Endodermal cell (in vitro differentiated cells): ENCODE measurements at regions not wholly inside any gene's neighbourhood (a gene's known extent, or its start where the extent isn't known, plus 50 kb on each side); places are given as distances from the start of the nearest gene placed in this dataset.

ENCODE experiments used
- DNase-seq: peaks from one replicate; pipeline ENCODE4 v3.0.0-alpha.2; 2017
- H3K27ac ChIP-seq: 2 replicates; pipeline ENCODE4 v1.5.1; 2013; ENCODE audit warnings: mild to moderate bottlenecking, low read depth, low read length, moderate library complexity
- H3K27me3 ChIP-seq: 2 replicates; pipeline ENCODE4 v1.6.1; 2013; ENCODE audit warnings: mild to moderate bottlenecking, low read length, moderate library complexity; ENCODE audit not compliant: insufficient read depth, control insufficient read depth, poor library complexity, severe bottlenecking
- H3K36me3 ChIP-seq: 2 replicates; pipeline ENCODE4 v1.7.0; 2013; ENCODE audit warnings: mild to moderate bottlenecking, low read length, moderate library complexity; ENCODE audit not compliant: control insufficient read depth, insufficient read depth
- H3K4me1 ChIP-seq: one replicate; pipeline ENCODE4 v1.7.0; 2013; ENCODE audit warnings: low read length; ENCODE audit not compliant: control insufficient read depth, insufficient read depth
- H3K4me3 ChIP-seq: 2 replicates; pipeline ENCODE4 v1.5.1; 2013; ENCODE audit warnings: mild to moderate bottlenecking, low read length, moderate library complexity
- H3K9ac ChIP-seq: 2 replicates; pipeline ENCODE4 v1.6.1; 2013; ENCODE audit warnings: mild to moderate bottlenecking, low read length, moderate library complexity; ENCODE audit not compliant: poor library complexity, severe bottlenecking; ENCODE audit errors: extremely low read depth
- H3K9me3 ChIP-seq: 2 replicates; pipeline ENCODE4 v1.6.1; 2013; ENCODE audit warnings: mild to moderate bottlenecking, low read length, moderate library complexity; ENCODE audit not compliant: control insufficient read depth
- H3K27ac Mint-ChIP-seq: 2 replicates; pipeline ENCODE4 v1.8.0; 2020; ENCODE audit warnings: mixed read lengths
- H3K27me3 Mint-ChIP-seq: 2 replicates; pipeline ENCODE4 v1.8.0; 2021; ENCODE audit warnings: mild to moderate bottlenecking, mixed read lengths; ENCODE audit not compliant: insufficient read depth
- H3K36me3 Mint-ChIP-seq: 2 replicates; pipeline ENCODE4 v1.8.0; 2020; ENCODE audit warnings: low read depth, mixed read lengths
- H3K4me1 Mint-ChIP-seq: 2 replicates; pipeline ENCODE4 v1.8.0; 2020; ENCODE audit warnings: mixed read lengths
- H3K4me3 Mint-ChIP-seq: 2 replicates; pipeline ENCODE4 v1.8.0; 2020; ENCODE audit warnings: mild to moderate bottlenecking, moderate library complexity, mixed read lengths
- H3K9me3 Mint-ChIP-seq: 2 replicates; pipeline ENCODE4 v1.8.0; 2020; ENCODE audit warnings: mild to moderate bottlenecking, mixed read lengths
- WGBS, 2 experiments: methylation state at CpG; one replicate each; pipeline versions ENCODE4 v1.1.5 to v1.1.7; 2013; ENCODE audit warnings: missing lambda C conversion rate in 2 of 2, mixed read lengths in 1 of 2; ENCODE audit not compliant: insufficient coverage in 1 of 2, insufficient read length in 1 of 2; 5-methylcytosine and 5-hydroxymethylcytosine counted together
- TF ChIP-seq, protein P1 (sequence below): fragments of 200-600 bp; sonication (generic); conservative IDR thresholded peaks from 2 replicates; pipeline ENCODE4 v1.5.0; 2021; ENCODE audit warnings: antibody characterized with exemption, mild to moderate bottlenecking

DNA sequence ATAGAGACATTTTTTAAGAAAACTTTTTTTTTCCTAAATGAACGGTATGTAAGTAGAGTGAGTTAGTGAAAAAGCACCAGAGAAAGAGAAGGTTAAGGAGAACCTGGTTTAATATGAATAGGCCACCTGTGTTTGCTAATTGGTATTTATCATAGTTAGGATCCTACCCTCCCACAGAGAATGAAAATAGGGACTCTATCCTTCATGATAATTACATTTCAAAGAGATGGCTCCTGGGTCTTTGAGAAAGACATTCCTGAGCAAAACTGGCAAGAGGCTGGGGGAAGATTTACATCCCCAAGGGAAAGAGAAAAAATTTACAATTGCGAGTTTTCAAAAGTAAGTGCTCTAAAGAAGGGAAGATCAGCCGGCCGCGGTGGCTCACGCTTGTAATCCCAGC, 1284.5 kb downstream of the SLITRK1 start:
- peak; percentile 53 for DNase-seq
- H3K36me3 Mint-ChIP-seq: no peaks in the 10 kb centered on the region
- Histone ChIP-seq H3K27me3 (peaks cover 15% of the 10 kb centered on the region), H3K4me3 (no peak overlapping the region), H3K4me1 (no peaks in the 10 kb centered on the region), H3K36me3 (no peaks in the 10 kb centered on the region), H3K27ac (no peak overlapping the region), H3K9me3 (peaks cover 15% of the 10 kb centered on the region), H3K9ac (no peak overlapping the region)
- H3K9me3 Mint-ChIP-seq: peaks cover 10% of the 10 kb centered on the region
- H3K27ac Mint-ChIP-seq: no peak overlapping the region
- H3K27me3 Mint-ChIP-seq: peaks cover 65% of the 10 kb centered on the region
- no peak overlapping the region for H3K4me3 Mint-ChIP-seq
- H3K4me1 Mint-ChIP-seq: peaks cover 4% of the 10 kb centered on the region
- WGBS, 2 experiments: 16 to 22% methylated on average over 6 of the region's 6 CpGs
- TF ChIP-seq, protein P1, sequence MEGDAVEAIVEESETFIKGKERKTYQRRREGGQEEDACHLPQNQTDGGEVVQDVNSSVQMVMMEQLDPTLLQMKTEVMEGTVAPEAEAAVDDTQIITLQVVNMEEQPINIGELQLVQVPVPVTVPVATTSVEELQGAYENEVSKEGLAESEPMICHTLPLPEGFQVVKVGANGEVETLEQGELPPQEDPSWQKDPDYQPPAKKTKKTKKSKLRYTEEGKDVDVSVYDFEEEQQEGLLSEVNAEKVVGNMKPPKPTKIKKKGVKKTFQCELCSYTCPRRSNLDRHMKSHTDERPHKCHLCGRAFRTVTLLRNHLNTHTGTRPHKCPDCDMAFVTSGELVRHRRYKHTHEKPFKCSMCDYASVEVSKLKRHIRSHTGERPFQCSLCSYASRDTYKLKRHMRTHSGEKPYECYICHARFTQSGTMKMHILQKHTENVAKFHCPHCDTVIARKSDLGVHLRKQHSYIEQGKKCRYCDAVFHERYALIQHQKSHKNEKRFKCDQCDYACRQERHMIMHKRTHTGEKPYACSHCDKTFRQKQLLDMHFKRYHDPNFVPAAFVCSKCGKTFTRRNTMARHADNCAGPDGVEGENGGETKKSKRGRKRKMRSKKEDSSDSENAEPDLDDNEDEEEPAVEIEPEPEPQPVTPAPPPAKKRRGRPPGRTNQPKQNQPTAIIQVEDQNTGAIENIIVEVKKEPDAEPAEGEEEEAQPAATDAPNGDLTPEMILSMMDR: no peak

DNA sequence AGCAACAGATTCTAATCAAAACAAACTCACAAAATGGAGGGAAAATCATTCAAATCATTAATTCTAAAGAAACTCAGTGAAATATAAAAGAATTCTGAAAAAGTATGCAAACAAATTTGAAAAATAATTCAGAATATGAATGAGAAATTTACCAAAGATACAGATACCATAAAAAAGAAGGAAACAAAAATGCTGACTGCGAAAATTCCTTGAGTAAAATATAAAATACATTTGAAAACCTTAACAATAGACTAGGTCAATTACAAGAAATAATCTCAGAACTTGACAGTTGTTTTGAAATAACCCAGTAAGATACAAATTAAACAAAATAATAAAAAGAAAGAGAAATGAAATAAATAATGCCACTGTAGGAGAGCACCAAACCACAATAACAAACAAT, 1289.0 kb downstream of the SLITRK1 start:
- no peak for DNase-seq
- Mint-ChIP-seq H3K27ac (no peak overlapping the region), H3K27me3 (peaks cover 70% of the 10 kb centered on the region), H3K4me3 (no peak overlapping the region), H3K4me1 (peaks cover 4% of the 10 kb centered on the region), H3K36me3 (no peaks in the 10 kb centered on the region), H3K9me3 (peaks cover 10% of the 10 kb centered on the region)
- H3K27me3 ChIP-seq: peaks cover 15% of the 10 kb centered on the region
- H3K36me3 ChIP-seq: no peaks in the 10 kb centered on the region
- TF ChIP-seq, protein P1: no peak
- H3K9me3 ChIP-seq: peaks cover 15% of the 10 kb centered on the region
- no peak overlapping the region for H3K27ac ChIP-seq
- H3K4me1 ChIP-seq: no peaks in the 10 kb centered on the region
- H3K4me3 ChIP-seq: no peak overlapping the region
- H3K9ac ChIP-seq: no peak overlapping the region
- WGBS, 2 experiments: no CpG with 5 or more reads among the region's 1 CpG

DNA sequence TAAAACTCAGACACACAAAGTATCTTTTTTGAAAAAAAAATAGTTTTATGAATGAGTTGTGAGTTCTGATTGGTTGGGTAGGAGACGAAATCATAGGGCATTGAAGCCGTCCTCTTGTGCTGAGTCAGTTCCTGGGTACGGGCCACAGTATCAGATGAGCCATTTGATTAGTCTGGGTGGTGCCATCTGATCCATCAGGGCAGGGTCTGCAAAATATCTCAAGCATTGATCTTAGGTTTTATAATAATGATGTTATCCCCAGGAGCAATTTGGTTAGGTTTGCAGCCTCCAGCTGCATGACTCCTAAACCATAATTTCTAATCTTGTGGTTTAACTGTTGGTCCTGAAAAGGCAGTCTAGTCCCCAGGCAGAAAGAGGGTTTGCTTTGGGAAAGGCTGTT, 1310.6 kb downstream of the SLITRK1 start:
- Mint-ChIP-seq H3K4me1 (peaks cover 10% of the 10 kb centered on the region), H3K36me3 (peaks cover 4% of the 10 kb centered on the region), H3K4me3 (no peak overlapping the region), H3K27me3 (no peaks in the 10 kb centered on the region), H3K27ac (no peak overlapping the region), H3K9me3 (peaks cover 30% of the 10 kb centered on the region)
- no peak overlapping the region for H3K9ac ChIP-seq
- H3K4me3 ChIP-seq: no peak overlapping the region
- H3K27ac ChIP-seq: no peak overlapping the region
- H3K27me3 ChIP-seq: no peaks in the 10 kb centered on the region
- peaks cover 3% of the 10 kb centered on the region for H3K4me1 ChIP-seq
- 73% methylated on average over 3 of the region's 3 CpGs; no CpG with 5 or more reads in 1 of the 2 experiments for WGBS, 2 experiments
- no peaks in the 10 kb centered on the region for H3K36me3 ChIP-seq
- TF ChIP-seq, protein P1: no peak
- peaks cover 40% of the 10 kb centered on the region for H3K9me3 ChIP-seq
- DNase-seq: no peak
